Upper lobe of left lung (tissue), 6 donors: ENCODE measurements at regions not wholly inside any gene's neighbourhood (a gene's known extent, or its start where the extent isn't known, plus 50 kb on each side); places are given as distances from the start of the nearest gene placed in this dataset.

ENCODE experiments used
- ATAC-seq, 2 donors: fragments of 200-7000 bp; cut with Tn5 transposase; one replicate each; pipeline ENCODE4 v1.9.1; 2022; ENCODE audit warnings: mild to moderate bottlenecking in 2 of 2, moderate library complexity in 2 of 2; ENCODE audit not compliant: low FRiP score in 2 of 2
- DNase-seq, 2 donors: peaks; one replicate each; pipeline ENCODE4 v3.0.0-alpha.2; 2019 to 2020
- H3K27ac ChIP-seq, 4 donors: fragments of 200-600 bp; sonication (generic); one replicate each; pipeline ENCODE4 v1.5.1; 2016 to 2019
- H3K27me3 ChIP-seq, 4 donors: fragments of 200-600 bp; sonication (generic); one replicate each; pipeline ENCODE4 v1.5.1; 2017 to 2019
- H3K36me3 ChIP-seq, 4 donors: fragments of 200-600 bp; sonication (generic); one replicate each; pipeline ENCODE4 v1.5.1; 2016 to 2019
- H3K4me1 ChIP-seq, 4 donors: fragments of 200-600 bp; sonication (generic); one replicate each; pipeline ENCODE4 v1.5.1; 2018 to 2019
- H3K4me3 ChIP-seq, 4 donors: fragments of 200-600 bp; sonication (generic); one replicate each; pipeline ENCODE4 v1.5.1; 2017 to 2019; ENCODE audit warnings: mild to moderate bottlenecking in 2 of 4, moderate library complexity in 1 of 4
- H3K9me3 ChIP-seq, 4 donors: fragments of 200-600 bp; sonication (generic); one replicate each; pipeline ENCODE4 v1.5.1; 2018 to 2019
- CTCF ChIP-seq, 6 experiments: fragments of 450-650 bp in 4 of 6; fragments of 200-600 bp in 2 of 6; sonication (generic) in 2 of 6; IDR thresholded peaks; one replicate each; pipeline ENCODE4 v1.5.1; 2016 to 2019; ENCODE audit warnings: antibody characterized with exemption in 6 of 6
- EP300 ChIP-seq, 4 donors: sonication (generic); formaldehyde crosslinking; IDR thresholded peaks; one replicate each; pipeline ENCODE4 v1.5.1; 2017; ENCODE audit warnings: antibody characterized with exemption in 4 of 4, control low read depth in 2 of 4
- POLR2A ChIP-seq, 4 donors: fragments of 450-650 bp; IDR thresholded peaks; one replicate each; pipeline ENCODE4 v1.5.1; 2016 to 2017; ENCODE audit warnings: antibody characterized with exemption in 4 of 4, mild to moderate bottlenecking in 2 of 4
- POLR2AphosphoS5 ChIP-seq, 2 donors: sonication (generic); formaldehyde crosslinking; IDR thresholded peaks; one replicate each; pipeline ENCODE4 v1.5.1; 2017; ENCODE audit warnings: antibody characterized with exemption in 2 of 2
- WGBS, 2 donors: methylation state at CpG; one replicate each; pipeline ENCODE4 v1.1.5; 2017 to 2018; 5-methylcytosine and 5-hydroxymethylcytosine counted together
- donor health status: DM: no; HTN: no; CAD: no; lungs with moderate emphysema.
- donor health status: DM: no; HTN: yes; CAD: no; lungs with severe emphysema.

GRCh38 chr4:180932370-180933001, 1310.7 kb upstream of the TENM3 start:
- no peak for DNase-seq
- H3K27ac ChIP-seq, result no peak overlapping the region
- H3K27me3 ChIP-seq, result no peaks in the 10 kb centered on the region
- H3K9me3 ChIP-seq, result no peaks in the 10 kb centered on the region
- no peaks in the 10 kb centered on the region for H3K36me3 ChIP-seq
- H3K4me1 ChIP-seq, result no peaks in the 10 kb centered on the region
- no peak for ATAC-seq
- H3K4me3 ChIP-seq, result no peak overlapping the region
- 38 to 40% methylated on average over 4 of the region's 4 CpGs for WGBS, 2 donors
- no peak for TF ChIP-seq POLR2A (IDR thresholded peaks at IDR 0.05)
- TF ChIP-seq POLR2AphosphoS5 (IDR thresholded peaks at IDR 0.05), result no peak
- TF ChIP-seq EP300 (IDR thresholded peaks at IDR 0.05), result no peak
- TF ChIP-seq CTCF (IDR thresholded peaks at IDR 0.05), result no peak

GRCh38 chr4:180937083-180937482, 1306.1 kb upstream of the TENM3 start:
- no peak for ATAC-seq
- WGBS, 2 donors, result 25 to 38% methylated on average over 3 of the region's 3 CpGs
- Histone ChIP-seq H3K4me3 (no peak overlapping the region), H3K4me1 (no peaks in the 10 kb centered on the region), H3K27ac (no peak overlapping the region), H3K27me3 (no peaks in the 10 kb centered on the region), H3K9me3 (no peaks in the 10 kb centered on the region), H3K36me3 (no peaks in the 10 kb centered on the region)
- no peak for DNase-seq
- TF ChIP-seq POLR2AphosphoS5 (IDR thresholded peaks at IDR 0.05) (no peak), CTCF (IDR thresholded peaks at IDR 0.05) (no peak)

- DNase-seq, result no peak
- Histone ChIP-seq H3K27ac (no peak overlapping the region), H3K27me3 (no peaks in the 10 kb centered on the region), H3K4me3 (no peak overlapping the region), H3K9me3 (no peaks in the 10 kb centered on the region), H3K4me1 (no peaks in the 10 kb centered on the region), H3K36me3 (no peaks in the 10 kb centered on the region)
- no peak for TF ChIP-seq CTCF (IDR thresholded peaks at IDR 0.05)
- no peak for TF ChIP-seq POLR2A (IDR thresholded peaks at IDR 0.05)
- TF ChIP-seq EP300 (IDR thresholded peaks at IDR 0.05), result no peak
- TF ChIP-seq POLR2AphosphoS5 (IDR thresholded peaks at IDR 0.05), result no peak
- no peak for ATAC-seq
- WGBS, 2 donors, result 82 to 89% methylated on average over 1 of the region's 1 CpG
Measured at GRCh38 chr4:180940680-180941079, 1302.5 kb upstream of the TENM3 start.

DNA sequence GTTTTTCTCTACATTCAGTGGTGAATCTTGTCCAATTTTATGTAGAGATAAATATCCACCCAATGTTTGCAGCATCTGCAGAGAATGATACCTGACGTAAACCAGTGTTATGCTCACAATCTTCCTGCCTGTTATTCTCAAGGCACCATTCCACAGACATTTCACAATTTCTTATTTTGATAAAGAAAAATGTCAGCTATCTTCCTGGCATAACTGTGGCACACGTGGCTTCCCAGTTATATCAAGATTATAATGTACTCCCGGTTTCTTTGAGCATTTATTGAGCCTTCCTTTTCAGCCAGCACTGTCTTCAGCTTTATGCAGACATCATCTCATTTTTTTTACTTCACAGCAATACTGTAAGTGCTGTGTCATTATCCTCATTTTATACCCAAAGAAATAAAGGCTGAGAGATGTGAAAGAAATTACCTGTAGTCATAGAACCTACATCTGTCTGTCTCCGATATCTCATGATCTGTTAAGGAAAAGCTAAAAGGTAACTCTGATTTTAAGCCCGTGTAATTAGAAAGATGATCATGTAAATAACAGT, 1300.8 kb upstream of the TENM3 start:
- Histone ChIP-seq H3K36me3 (no peaks in the 10 kb centered on the region), H3K9me3 (no peaks in the 10 kb centered on the region), H3K27ac (no peak overlapping the region), H3K4me3 (no peak overlapping the region), H3K27me3 (no peaks in the 10 kb centered on the region), H3K4me1 (no peaks in the 10 kb centered on the region)
- DNase-seq (no peak), ATAC-seq (no peak)
- 68 to 76% methylated on average over 5 of the region's 5 CpGs for WGBS, 2 donors
- TF ChIP-seq POLR2A (IDR thresholded peaks at IDR 0.05), result no peak
- no peak for TF ChIP-seq POLR2AphosphoS5 (IDR thresholded peaks at IDR 0.05)
- TF ChIP-seq CTCF (IDR thresholded peaks at IDR 0.05), result no peak
- TF ChIP-seq EP300 (IDR thresholded peaks at IDR 0.05), result no peak

GRCh38 chr4:180946188-180946587, 1297.0 kb upstream of the TENM3 start:
- H3K9me3 ChIP-seq, result no peaks in the 10 kb centered on the region
- 94 to 96% methylated on average over 4 of the region's 4 CpGs for WGBS, 2 donors
- no peak for ATAC-seq
- H3K27ac ChIP-seq, result no peak overlapping the region
- no peaks in the 10 kb centered on the region for H3K36me3 ChIP-seq
- DNase-seq, result no peak
- no peaks in the 10 kb centered on the region for H3K27me3 ChIP-seq
- H3K4me3 ChIP-seq, result no peak overlapping the region
- no peaks in the 10 kb centered on the region for H3K4me1 ChIP-seq
- no peak for TF ChIP-seq POLR2A (IDR thresholded peaks at IDR 0.05)
- TF ChIP-seq POLR2AphosphoS5 (IDR thresholded peaks at IDR 0.05), result no peak
- no peak for TF ChIP-seq CTCF (IDR thresholded peaks at IDR 0.05)
- TF ChIP-seq EP300 (IDR thresholded peaks at IDR 0.05), result no peak
